HG03342 (cell line): ENCODE measurements at regions not wholly inside any gene's neighbourhood (a gene's known extent, or its start where the extent isn't known, plus 50 kb on each side); places are given as distances from the start of the nearest gene placed in this dataset.

ENCODE experiments used
- ATAC-seq: cut with Tn5 transposase; IDR thresholded peaks from one replicate; pipeline ENCODE4 v1.9.1; 2021; ENCODE audit warnings: mild to moderate bottlenecking, moderate library complexity; ENCODE audit not compliant: unreplicated experiment

DNA sequence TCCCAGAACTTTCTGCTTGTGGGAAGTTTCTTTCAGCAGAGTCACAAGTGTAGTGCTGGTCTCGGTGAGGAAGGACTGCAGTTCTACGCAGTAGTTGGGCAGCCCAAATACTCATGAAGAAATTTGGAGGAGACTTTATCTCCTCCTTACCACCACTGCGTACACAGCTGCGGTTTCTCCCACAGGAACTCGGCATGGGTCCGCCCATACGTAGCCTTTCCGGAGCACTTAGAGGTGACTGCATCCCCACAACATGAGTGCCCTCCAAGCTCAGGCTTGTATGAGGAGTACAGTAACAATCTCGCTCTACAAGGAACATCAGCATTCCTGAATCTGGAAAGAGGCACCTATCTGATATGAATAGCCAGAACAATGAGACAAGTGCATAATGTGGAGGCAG, 549.2 kb upstream of the SEMA3D start:
- ATAC-seq = no peak

GRCh38 chr7:85734823-85735222, 548.0 kb upstream of the SEMA3D start:
- no peak for ATAC-seq

- ATAC-seq = no peak
These were observed 546.5 kb upstream of the SEMA3D start for GRCh38 chr7:85733169-85733915.

GRCh38 chr7:85730012-85730411, 543.2 kb upstream of the SEMA3D start:
- no peak for ATAC-seq

DNA sequence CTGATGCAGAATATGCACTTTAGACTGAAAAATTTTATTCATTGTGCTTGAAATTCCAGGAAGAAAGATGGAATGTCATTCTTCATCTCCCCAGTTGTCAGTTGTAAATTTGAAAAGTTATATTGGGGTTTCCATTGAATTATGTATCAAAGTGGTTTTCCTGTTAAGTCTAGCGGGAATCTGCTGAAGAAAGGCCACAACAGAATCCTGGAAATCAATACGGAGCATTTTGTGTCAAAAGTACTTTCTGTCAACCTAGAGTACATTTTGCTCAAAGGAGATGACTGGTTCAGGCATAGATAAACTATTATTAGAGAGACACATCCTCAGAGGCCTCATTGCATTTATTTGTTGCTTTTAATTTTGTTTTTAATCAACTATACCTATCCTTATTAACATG, 538.2 kb upstream of the SEMA3D start:
- no peak for ATAC-seq

- ATAC-seq = no peak
These were observed 533.4 kb upstream of the SEMA3D start for GRCh38 chr7:85719981-85720953.

DNA sequence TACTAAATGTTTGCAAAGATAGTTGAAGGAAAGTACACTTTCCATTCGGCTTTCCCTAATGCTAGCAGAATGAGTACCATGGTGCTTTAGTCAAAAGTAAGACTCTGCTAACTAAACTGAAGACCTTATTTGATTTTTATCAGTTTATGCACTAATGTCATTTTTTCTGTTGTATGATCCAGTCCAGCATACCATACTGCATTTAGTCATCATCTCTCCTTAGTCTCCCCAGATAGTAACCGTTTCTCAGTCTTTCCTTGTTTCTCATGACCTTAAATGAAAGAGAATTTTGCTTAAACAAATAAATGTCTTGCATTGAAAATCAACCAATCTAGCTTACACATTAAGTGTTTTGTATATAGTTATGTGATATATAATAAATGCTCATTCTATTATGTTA, 529.5 kb upstream of the SEMA3D start:
- ATAC-seq = no peak

- ATAC-seq = no peak
These were observed 528.1 kb upstream of the SEMA3D start for GRCh38 chr7:85714951-85715350.

DNA sequence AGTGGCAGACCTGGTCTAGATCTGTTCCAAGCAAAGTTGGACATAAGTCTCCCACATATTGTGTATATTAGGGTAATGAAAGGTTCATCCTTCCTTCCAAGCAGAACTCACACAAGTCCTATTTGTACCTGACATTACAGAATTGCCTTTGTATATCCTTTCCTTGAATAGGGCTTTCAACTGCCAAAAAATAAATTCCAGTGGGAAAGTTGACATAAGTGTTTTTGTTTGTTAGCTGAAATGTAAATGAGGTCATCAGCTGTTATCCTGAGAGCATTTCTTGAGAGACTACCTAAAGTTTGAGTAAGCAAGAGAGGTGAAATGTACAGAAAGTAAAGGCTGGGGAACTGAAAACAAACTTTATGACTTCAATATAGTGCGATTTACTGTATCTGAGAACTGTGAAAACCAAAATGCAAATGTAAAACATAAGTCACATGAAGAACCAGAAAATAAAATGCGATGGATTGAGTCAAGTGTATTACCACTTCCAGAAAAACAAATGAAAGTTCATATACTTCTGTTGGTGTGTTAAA, 527.3 kb upstream of the SEMA3D start:
- peak; percentile 78 for ATAC-seq

DNA sequence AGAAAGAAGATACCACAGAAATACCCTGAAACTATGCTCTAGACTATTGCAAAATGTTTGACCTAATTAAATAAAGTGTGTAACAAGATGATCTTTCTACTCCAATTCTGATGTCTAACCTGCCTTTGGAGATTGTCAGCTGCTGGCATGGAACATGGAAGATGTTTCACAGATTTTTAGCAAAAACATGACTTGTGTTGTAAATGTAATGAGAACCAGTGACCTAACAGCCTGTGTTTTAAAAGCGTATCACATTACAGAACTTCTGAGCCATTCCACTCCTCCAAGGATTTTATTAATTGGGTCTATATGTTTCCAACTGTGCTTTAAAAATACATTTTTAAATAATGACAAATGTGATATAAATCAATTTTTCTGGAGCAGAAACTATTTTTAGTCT, 526.3 kb upstream of the SEMA3D start:
- no peak for ATAC-seq

GRCh38 chr7:85711894-85712293, 525.0 kb upstream of the SEMA3D start:
- ATAC-seq = no peak

DNA sequence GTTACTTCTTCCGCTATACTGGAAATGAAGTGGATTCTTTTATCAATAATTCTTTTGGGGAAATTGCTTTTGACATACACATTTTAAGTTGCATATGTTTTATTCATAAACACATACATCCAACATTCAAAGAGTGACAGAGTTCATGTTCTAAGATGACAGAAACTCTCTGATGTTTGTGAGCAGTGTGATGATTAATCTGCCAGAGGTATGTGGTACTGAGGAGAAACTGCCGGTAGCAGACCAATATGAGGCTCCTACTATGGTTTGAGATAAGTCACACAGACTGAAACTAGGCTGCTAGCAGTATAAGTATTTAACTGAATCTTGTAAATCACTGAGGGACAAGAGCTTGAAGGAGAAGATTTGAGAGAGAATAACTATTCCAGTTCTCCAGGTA, 524.1 kb upstream of the SEMA3D start:
- ATAC-seq = no peak

GRCh38 chr7:85708221-85708620, 521.4 kb upstream of the SEMA3D start:
- no peak for ATAC-seq

- ATAC-seq = no peak
These were observed 518.2 kb upstream of the SEMA3D start for GRCh38 chr7:85705076-85705475.

- ATAC-seq = no peak
These were observed 516.6 kb upstream of the SEMA3D start for GRCh38 chr7:85703251-85704010.

GRCh38 chr7:85702348-85702747, 515.5 kb upstream of the SEMA3D start:
- no peak for ATAC-seq

DNA sequence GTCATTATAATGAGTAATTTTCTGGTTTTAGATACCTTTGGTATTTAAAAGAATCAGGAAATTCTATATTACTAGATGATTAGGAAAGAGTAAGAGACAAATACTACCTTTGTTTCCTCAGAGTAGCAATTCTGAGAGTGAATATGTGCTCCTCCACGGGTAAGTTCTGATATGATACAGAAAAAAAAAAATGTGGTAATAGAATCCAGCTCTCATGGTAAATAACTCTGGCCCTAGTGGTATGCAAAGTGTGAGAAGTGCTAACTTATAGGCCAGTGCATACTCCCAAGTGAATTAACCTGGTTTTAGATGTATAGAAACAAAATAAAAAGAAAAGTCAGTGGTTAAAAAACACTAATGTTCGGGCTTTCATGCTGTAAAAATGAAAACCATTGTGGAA, 512.6 kb upstream of the SEMA3D start:
- ATAC-seq = no peak

DNA sequence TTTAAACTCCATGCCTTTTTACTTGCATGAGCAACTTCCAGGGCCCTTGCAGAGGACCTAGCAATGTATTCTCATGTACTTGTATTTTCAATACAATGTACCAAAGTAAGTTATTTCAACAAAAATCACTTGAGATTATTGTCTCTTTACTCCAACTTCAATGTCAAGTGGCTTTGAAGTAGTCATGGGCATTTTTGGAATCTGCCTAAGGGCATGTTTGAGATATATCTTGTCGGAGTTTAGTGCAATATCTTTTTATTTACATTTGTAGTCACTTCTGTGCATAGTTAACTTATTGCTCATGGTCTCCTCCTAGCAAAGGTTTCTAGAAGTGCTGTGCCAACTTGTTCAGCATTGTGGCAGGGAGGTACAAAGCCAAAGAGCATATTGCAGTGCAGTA, 508.7 kb upstream of the SEMA3D start:
- ATAC-seq = no peak

DNA sequence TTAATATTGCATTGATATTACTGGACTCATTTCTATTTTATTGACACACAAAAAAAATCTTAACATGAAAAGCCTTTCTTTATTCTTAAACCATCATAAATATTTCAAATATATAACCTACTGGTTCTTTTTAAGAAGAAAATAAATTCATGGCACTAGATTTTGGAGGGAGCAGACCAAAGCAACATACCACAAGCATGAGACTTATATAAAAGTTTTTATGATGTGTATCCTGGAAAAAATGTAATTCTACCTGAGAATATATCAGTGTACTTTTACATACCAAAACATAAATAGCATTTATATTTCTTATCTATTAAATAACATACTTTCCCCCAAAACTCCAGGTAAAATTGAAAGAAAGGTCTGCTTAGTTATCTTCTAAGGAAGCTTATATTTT, 508.2 kb upstream of the SEMA3D start:
- no peak for ATAC-seq

DNA sequence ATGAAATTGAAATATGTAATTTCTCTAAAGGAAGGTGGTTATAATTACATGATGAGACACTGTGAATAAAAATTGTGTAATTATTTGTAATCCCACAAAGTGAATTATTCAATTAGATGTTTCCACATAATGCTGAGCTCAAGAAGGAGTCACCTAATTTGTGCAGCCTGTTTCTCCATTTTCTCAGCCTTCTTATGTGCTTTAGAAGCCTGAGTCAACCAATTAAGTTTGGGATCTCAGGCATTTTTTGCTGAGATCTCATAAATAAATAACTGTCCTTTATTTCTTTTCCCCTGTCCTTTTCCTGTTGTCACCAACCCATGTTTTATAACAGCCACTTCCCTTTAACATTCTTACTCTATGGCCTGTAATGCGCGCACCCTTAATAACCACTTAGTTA, 506.5 kb upstream of the SEMA3D start:
- ATAC-seq = no peak

DNA sequence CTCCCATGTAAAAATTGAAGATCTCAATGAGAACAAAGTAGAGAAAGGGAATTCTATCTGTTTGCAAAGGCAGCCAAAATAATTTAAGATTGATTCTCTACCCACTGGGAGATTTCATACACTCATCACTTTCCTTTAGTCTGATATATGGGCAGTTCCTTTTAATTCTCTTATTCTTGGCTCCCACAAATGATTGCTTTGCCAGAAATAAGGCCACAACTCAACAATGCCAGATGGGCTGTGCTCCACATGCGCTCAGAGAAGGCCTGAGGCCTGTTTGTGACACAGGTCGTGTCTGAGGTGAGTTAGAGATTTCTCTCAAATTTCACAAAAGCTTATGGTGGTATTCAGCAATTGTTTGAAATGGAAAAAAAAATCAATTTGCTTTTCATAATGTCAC, 501.9 kb upstream of the SEMA3D start:
- ATAC-seq = no peak
